ENCODE measurements at regions not wholly inside any gene's neighbourhood (a gene's known extent, or its start where the extent isn't known, plus 50 kb on each side); places are given as distances from the start of the nearest gene placed in this dataset.
"Not testable (repeated sequence)": the region's sequence is repeated elsewhere in the genome, so short reads cannot be mapped to it uniquely, and the experiment has no call there.

DNA sequence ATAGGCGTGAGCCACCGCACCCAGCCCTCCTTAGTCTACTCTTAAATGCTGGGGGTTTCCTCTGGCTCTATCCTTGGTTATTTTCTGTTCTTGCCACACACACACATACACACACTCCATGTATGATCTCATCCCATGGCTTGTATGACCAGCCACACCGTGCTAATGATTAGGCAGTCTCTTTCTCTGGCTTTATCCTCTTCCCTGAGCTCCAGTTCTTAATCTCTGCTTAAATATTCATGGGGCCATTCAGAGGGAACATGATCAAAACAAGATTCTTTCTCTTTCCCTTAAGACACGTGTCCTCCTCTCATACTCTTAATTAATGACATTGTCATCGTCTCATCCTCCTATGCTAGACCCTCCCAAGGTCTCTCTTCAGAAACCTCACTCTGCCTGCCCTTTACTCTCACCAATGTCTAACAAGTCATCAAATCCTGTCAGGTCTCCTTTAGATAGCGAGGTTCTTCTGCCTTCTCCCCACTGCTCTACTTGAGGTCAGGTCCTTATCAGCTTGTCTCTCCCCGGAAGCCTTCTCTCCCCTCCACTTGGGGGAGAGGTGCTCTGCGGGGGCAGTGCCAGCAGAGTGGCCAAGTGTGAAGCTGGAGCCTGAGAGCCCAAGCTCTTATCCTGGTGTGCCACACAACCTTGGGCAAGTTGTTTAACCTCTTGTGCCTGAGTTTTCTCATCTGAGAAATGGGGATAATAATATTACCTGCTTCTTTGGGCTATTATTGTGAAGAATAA, 83.0 kb upstream of the GNG12 start:
- H3K36me3 Mint-ChIP-seq (ENCODE audit: low read depth), result no peaks in the 10 kb centered on the region
- no peak for ATAC-seq (ENCODE audit: poor library complexity)
- peaks cover 0 to 4% of the 10 kb centered on the region in 2 experiments for H3K27me3 ChIP-seq (ENCODE audit: control insufficient read depth in 1 of 2, insufficient read depth in 2 of 2, low read length in 2 of 2)
- H3K36me3 ChIP-seq (ENCODE audit: insufficient read depth, low read length), result no peaks in the 10 kb centered on the region
- DNase-seq, result no peak
- H3K4me1 ChIP-seq (ENCODE audit: insufficient read depth, low read length), result no peaks in the 10 kb centered on the region
- H3K27ac Mint-ChIP-seq, result no peak overlapping the region
- peaks cover 0 to 4% of the 10 kb centered on the region in 2 experiments for H3K9me3 ChIP-seq (ENCODE audit: control insufficient read depth in 1 of 2, insufficient read depth in 1 of 2, low read length in 2 of 2)
- TF ChIP-seq, protein P1, sequence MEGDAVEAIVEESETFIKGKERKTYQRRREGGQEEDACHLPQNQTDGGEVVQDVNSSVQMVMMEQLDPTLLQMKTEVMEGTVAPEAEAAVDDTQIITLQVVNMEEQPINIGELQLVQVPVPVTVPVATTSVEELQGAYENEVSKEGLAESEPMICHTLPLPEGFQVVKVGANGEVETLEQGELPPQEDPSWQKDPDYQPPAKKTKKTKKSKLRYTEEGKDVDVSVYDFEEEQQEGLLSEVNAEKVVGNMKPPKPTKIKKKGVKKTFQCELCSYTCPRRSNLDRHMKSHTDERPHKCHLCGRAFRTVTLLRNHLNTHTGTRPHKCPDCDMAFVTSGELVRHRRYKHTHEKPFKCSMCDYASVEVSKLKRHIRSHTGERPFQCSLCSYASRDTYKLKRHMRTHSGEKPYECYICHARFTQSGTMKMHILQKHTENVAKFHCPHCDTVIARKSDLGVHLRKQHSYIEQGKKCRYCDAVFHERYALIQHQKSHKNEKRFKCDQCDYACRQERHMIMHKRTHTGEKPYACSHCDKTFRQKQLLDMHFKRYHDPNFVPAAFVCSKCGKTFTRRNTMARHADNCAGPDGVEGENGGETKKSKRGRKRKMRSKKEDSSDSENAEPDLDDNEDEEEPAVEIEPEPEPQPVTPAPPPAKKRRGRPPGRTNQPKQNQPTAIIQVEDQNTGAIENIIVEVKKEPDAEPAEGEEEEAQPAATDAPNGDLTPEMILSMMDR (IDR thresholded peaks at IDR 0.05), result no peak
- no peaks in the 10 kb centered on the region for H3K4me1 Mint-ChIP-seq (ENCODE audit: low read depth)
- H3K4me3 Mint-ChIP-seq, result no peak overlapping the region
- CTCF ChIA-PET, result no interaction called here
- H3K27ac ChIP-seq (ENCODE audit: low read depth in 1 of 2, low read length in 2 of 2), result no peak overlapping the region
- H3K9me3 Mint-ChIP-seq, result peaks cover 2% of the 10 kb centered on the region
- POLR2A ChIA-PET, result no interaction called here
- H3K4me3 ChIP-seq (ENCODE audit: low read length), result no peak overlapping the region
- intact Hi-C loops (cut with DNase I, micrococcal nuclease), result no loop called here
- H3K27me3 Mint-ChIP-seq, result peaks cover 9% of the 10 kb centered on the region

DNA sequence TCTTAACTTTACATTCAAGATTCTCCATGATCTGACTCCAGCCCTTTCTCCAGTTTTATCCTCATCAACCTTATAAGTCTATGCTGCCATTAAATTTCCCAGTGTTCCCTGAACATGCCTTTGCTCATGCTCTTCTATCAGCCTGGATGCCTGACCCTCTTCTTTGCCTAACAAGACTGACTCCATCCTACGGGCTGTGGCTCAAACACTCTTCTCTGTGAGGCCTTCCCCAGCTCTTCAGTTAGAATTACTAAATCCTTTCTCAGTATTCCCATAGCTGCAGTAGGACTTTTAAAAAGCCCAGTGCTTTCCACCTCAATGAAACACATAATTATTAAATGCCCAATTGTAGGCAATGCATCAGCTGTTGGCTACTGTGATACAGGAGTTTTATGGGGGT, 76.5 kb upstream of the GNG12 start:
- no peak overlapping the region for H3K27ac ChIP-seq (ENCODE audit: low read depth in 1 of 2, low read length in 2 of 2)
- intact Hi-C loops (cut with DNase I, micrococcal nuclease), result no loop called here
- Mint-ChIP-seq H3K27ac (no peak overlapping the region), H3K4me1 (ENCODE audit: low read depth) (no peaks in the 10 kb centered on the region), H3K4me3 (no peak overlapping the region), H3K27me3 (peaks cover 21% of the 10 kb centered on the region), H3K9me3 (peaks cover 2% of the 10 kb centered on the region), H3K36me3 (ENCODE audit: low read depth) (no peaks in the 10 kb centered on the region)
- H3K9me3 ChIP-seq (ENCODE audit: control insufficient read depth in 1 of 2, insufficient read depth in 1 of 2, low read length in 2 of 2), result no peaks in the 10 kb centered on the region
- TF ChIP-seq, protein P1 (IDR thresholded peaks at IDR 0.05), result no peak
- no peaks in the 10 kb centered on the region for H3K4me1 ChIP-seq (ENCODE audit: insufficient read depth, low read length)
- H3K27me3 ChIP-seq (ENCODE audit: control insufficient read depth in 1 of 2, insufficient read depth in 2 of 2, low read length in 2 of 2), result no peaks in the 10 kb centered on the region
- ChIA-PET CTCF (no interaction called here), POLR2A (no interaction called here)
- ATAC-seq (ENCODE audit: poor library complexity) (no peak), DNase-seq (no peak)
- no peak overlapping the region for H3K4me3 ChIP-seq (ENCODE audit: low read length)
- H3K36me3 ChIP-seq (ENCODE audit: insufficient read depth, low read length), result no peaks in the 10 kb centered on the region

DNA sequence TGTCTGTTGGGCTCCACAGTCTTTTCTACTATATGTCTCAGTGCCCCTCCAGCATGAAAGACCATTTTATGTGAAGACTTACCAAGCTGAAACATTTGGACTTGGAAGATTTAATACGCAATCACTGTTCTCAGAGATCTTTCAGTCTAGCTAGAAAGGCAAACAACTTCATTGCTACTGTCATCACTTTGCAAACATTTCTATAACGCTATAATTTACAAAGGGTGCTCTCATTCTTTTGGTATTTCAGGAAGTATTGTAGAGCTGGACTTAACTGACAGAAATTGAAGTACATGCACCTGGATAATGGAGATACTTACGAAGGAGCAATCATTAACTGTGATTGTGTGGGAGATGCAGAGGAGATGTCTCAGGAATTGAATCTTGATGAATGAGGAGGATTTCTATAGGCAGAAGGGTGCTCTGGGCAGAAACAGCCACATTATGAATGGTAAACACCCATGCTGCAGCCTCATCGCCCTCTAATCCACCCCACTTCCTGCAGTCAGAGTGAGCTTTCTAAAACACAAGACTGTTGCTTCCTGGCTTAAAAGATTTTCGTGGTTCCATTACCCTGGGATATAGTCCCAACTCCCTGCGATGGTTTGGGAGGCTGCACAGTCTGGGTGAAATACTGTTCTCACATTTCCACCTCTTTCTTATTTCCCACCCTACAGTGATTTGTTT, 75.1 kb upstream of the GNG12 start:
- Histone ChIP-seq H3K27ac (ENCODE audit: low read depth in 1 of 2, low read length in 2 of 2) (no peak overlapping the region), H3K27me3 (ENCODE audit: control insufficient read depth in 1 of 2, insufficient read depth in 2 of 2, low read length in 2 of 2) (no peaks in the 10 kb centered on the region), H3K4me3 (ENCODE audit: low read length) (no peak overlapping the region), H3K4me1 (ENCODE audit: insufficient read depth, low read length) (no peaks in the 10 kb centered on the region), H3K9me3 (ENCODE audit: control insufficient read depth in 1 of 2, insufficient read depth in 1 of 2, low read length in 2 of 2) (no peaks in the 10 kb centered on the region), H3K36me3 (ENCODE audit: insufficient read depth, low read length) (no peaks in the 10 kb centered on the region)
- Mint-ChIP-seq H3K27ac (no peak overlapping the region), H3K4me3 (no peak overlapping the region), H3K27me3 (peaks cover 21% of the 10 kb centered on the region), H3K36me3 (ENCODE audit: low read depth) (no peaks in the 10 kb centered on the region), H3K9me3 (peaks cover 4% of the 10 kb centered on the region), H3K4me1 (ENCODE audit: low read depth) (no peaks in the 10 kb centered on the region)
- ChIA-PET CTCF (no interaction called here), POLR2A (no interaction called here)
- DNase-seq, result no peak
- TF ChIP-seq, protein P1 (IDR thresholded peaks at IDR 0.05), result no peak
- intact Hi-C loops (cut with DNase I, micrococcal nuclease), result no loop called here
- ATAC-seq (ENCODE audit: poor library complexity), result no peak

DNA sequence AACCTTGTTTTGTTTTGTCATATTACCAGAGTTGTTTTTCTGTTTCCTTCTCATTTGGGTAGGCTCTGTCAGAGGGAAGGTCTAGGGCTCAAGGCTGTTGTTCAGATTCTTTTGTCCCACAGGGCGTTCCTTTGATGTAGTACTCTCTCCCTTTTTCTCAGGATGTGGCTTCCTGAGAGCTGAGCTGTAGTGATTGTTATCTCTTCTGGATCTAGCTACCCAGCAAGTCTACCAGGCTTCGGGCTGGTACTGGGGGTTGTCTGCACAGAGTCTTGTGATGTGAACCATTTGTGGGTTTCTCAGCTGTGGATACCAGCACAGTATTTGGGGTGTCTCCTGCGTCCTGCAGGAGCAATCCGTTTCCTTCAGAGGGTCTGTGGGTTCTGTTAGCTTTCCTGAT, 74.2 kb upstream of the GNG12 start:
- H3K9me3 Mint-ChIP-seq; H3K36me3 ChIP-seq (ENCODE audit: insufficient read depth, low read length); ATAC-seq (ENCODE audit: poor library complexity); DNase-seq; H3K4me3 ChIP-seq (ENCODE audit: low read length); H3K36me3 Mint-ChIP-seq (ENCODE audit: low read depth); H3K9me3 ChIP-seq (ENCODE audit: control insufficient read depth in 1 of 2, insufficient read depth in 1 of 2, low read length in 2 of 2); POLR2A ChIA-PET; H3K27ac ChIP-seq (ENCODE audit: low read depth in 1 of 2, low read length in 2 of 2); H3K4me1 ChIP-seq (ENCODE audit: insufficient read depth, low read length); CTCF ChIA-PET; intact Hi-C loops (cut with DNase I, micrococcal nuclease); H3K4me1 Mint-ChIP-seq (ENCODE audit: low read depth); H3K27me3 ChIP-seq (ENCODE audit: control insufficient read depth in 1 of 2, insufficient read depth in 2 of 2, low read length in 2 of 2); H3K27ac Mint-ChIP-seq; H3K4me3 Mint-ChIP-seq: not testable (repeated sequence)
- peaks cover 19% of the 10 kb centered on the region for H3K27me3 Mint-ChIP-seq

DNA sequence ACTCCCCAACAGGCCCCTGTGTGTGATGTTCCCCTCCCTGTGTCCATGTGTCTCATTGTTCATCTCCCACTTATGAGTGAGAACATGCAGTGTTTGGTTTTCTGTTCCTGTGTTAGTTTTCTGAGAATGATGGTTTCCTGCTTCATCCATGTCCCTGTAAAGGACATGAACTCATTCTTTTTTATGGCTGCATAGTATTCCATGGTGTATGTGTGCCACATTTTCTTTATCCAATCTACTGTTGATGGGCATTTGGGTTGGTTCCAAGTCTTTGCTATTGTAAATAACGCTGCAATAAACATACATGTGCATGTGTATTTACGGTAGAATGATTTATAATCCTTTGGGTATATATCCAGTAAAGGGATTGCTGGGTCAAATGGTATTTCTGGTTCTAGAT, 72.7 kb upstream of the GNG12 start:
- H3K9me3 ChIP-seq (ENCODE audit: control insufficient read depth in 1 of 2, insufficient read depth in 1 of 2, low read length in 2 of 2); DNase-seq; H3K36me3 Mint-ChIP-seq (ENCODE audit: low read depth); ATAC-seq (ENCODE audit: poor library complexity); H3K9me3 Mint-ChIP-seq; H3K27ac ChIP-seq (ENCODE audit: low read depth in 1 of 2, low read length in 2 of 2); CTCF ChIA-PET; H3K27me3 ChIP-seq (ENCODE audit: control insufficient read depth in 1 of 2, insufficient read depth in 2 of 2, low read length in 2 of 2); H3K4me1 Mint-ChIP-seq (ENCODE audit: low read depth); POLR2A ChIA-PET; H3K36me3 ChIP-seq (ENCODE audit: insufficient read depth, low read length); H3K27ac Mint-ChIP-seq; H3K4me3 Mint-ChIP-seq; H3K4me1 ChIP-seq (ENCODE audit: insufficient read depth, low read length); intact Hi-C loops (cut with DNase I, micrococcal nuclease); H3K4me3 ChIP-seq (ENCODE audit: low read length): not testable (repeated sequence)
- H3K27me3 Mint-ChIP-seq, result peaks cover 16% of the 10 kb centered on the region

Measured in CD4-positive, alpha-beta T cell (primary cell).